ENCODE measurements at regions not wholly inside any gene's neighbourhood (a gene's known extent, or its start where the extent isn't known, plus 50 kb on each side); places are given as distances from the start of the nearest gene placed in this dataset.

GRCh38 chr5:74316064-74316603, 324.4 kb downstream of the ENC1 start:
- Histone ChIP-seq H2AFZ (ENCODE audit: low read depth, low read length) (no peak overlapping the region), H3K4me1 (ENCODE audit: insufficient read depth, low read length) (peaks cover 34% of the 10 kb centered on the region), H3K27me3 (ENCODE audit: insufficient read depth, low read length) (no peaks in the 10 kb centered on the region), H3K4me3 (ENCODE audit: low read length) (no peak overlapping the region), H3K36me3 (ENCODE audit: insufficient read depth, low read length) (no peaks in the 10 kb centered on the region), H3K9me3 (ENCODE audit: low read length) (no peaks in the 10 kb centered on the region)

GRCh38 chr5:74314906-74315305, 325.6 kb downstream of the ENC1 start:
- Histone ChIP-seq H3K9me3 (ENCODE audit: low read length) (no peaks in the 10 kb centered on the region), H3K4me1 (ENCODE audit: insufficient read depth, low read length) (peaks cover 35% of the 10 kb centered on the region), H2AFZ (ENCODE audit: low read depth, low read length) (no peak overlapping the region), H3K36me3 (ENCODE audit: insufficient read depth, low read length) (no peaks in the 10 kb centered on the region), H3K27me3 (ENCODE audit: insufficient read depth, low read length) (no peaks in the 10 kb centered on the region), H3K4me3 (ENCODE audit: low read length) (no peak overlapping the region)

GRCh38 chr5:74313896-74314295, 326.6 kb downstream of the ENC1 start:
- no peaks in the 10 kb centered on the region for H3K36me3 ChIP-seq (ENCODE audit: insufficient read depth, low read length)
- no peak overlapping the region for H2AFZ ChIP-seq (ENCODE audit: low read depth, low read length)
- H3K9me3 ChIP-seq (ENCODE audit: low read length): no peaks in the 10 kb centered on the region
- no peak overlapping the region for H3K4me3 ChIP-seq (ENCODE audit: low read length)
- no peaks in the 10 kb centered on the region for H3K27me3 ChIP-seq (ENCODE audit: insufficient read depth, low read length)
- H3K4me1 ChIP-seq (ENCODE audit: insufficient read depth, low read length): peaks cover 35% of the 10 kb centered on the region

DNA sequence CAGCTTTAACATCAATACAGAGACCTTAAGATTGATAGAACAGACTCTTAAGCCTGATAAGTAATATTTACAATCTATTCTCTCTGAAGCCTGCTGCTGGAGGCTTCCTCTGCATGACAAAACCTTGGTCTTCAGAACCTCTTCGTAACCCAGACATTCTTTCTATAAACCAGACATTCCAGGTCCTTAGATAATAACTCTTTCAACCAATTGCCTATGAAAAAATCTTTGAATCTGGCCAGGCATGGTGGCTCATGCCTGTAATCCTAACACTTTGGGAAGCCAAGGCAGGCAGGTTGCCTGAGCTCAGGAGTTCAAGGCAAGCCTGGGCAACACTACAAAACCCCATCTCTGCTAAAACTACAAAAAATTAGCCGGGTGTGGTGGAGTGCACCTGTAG, 327.8 kb downstream of the ENC1 start:
- H3K4me1 ChIP-seq (ENCODE audit: insufficient read depth, low read length): peaks cover 35% of the 10 kb centered on the region

DNA sequence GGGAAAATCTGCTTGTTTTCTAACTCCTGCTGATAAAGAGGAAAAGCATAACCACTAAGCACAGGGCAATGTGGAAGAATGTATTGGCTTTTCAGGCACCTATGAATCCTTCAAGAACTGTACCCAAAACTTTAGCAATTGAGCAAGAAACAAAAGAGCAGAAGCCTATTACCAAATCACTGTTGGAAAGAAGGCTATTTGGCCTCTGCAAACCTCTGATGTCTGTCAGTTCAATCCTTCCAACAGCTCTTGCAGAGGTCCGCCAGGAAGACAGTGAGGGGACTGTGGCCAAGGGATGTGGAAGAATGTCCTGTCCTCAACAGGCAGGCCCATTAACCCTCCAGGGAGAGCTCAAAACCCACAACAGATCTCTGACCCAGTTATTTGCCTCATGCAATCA, 328.6 kb downstream of the ENC1 start:
- peaks cover 35% of the 10 kb centered on the region for H3K4me1 ChIP-seq (ENCODE audit: insufficient read depth, low read length)
- H2AFZ ChIP-seq (ENCODE audit: low read depth, low read length): no peak overlapping the region
- H3K27me3 ChIP-seq (ENCODE audit: insufficient read depth, low read length): no peaks in the 10 kb centered on the region
- no peaks in the 10 kb centered on the region for H3K36me3 ChIP-seq (ENCODE audit: insufficient read depth, low read length)
- no peak overlapping the region for H3K4me3 ChIP-seq (ENCODE audit: low read length)
- H3K9me3 ChIP-seq (ENCODE audit: low read length): no peaks in the 10 kb centered on the region

More for the DNA sequence above, 327.8 kb downstream of the ENC1 start:
- no peaks in the 10 kb centered on the region for H3K27me3 ChIP-seq (ENCODE audit: insufficient read depth, low read length)
- H2AFZ ChIP-seq (ENCODE audit: low read depth, low read length): no peak overlapping the region
- no peaks in the 10 kb centered on the region for H3K36me3 ChIP-seq (ENCODE audit: insufficient read depth, low read length)
- H3K9me3 ChIP-seq (ENCODE audit: low read length): no peaks in the 10 kb centered on the region
- no peak overlapping the region for H3K4me3 ChIP-seq (ENCODE audit: low read length)

DNA sequence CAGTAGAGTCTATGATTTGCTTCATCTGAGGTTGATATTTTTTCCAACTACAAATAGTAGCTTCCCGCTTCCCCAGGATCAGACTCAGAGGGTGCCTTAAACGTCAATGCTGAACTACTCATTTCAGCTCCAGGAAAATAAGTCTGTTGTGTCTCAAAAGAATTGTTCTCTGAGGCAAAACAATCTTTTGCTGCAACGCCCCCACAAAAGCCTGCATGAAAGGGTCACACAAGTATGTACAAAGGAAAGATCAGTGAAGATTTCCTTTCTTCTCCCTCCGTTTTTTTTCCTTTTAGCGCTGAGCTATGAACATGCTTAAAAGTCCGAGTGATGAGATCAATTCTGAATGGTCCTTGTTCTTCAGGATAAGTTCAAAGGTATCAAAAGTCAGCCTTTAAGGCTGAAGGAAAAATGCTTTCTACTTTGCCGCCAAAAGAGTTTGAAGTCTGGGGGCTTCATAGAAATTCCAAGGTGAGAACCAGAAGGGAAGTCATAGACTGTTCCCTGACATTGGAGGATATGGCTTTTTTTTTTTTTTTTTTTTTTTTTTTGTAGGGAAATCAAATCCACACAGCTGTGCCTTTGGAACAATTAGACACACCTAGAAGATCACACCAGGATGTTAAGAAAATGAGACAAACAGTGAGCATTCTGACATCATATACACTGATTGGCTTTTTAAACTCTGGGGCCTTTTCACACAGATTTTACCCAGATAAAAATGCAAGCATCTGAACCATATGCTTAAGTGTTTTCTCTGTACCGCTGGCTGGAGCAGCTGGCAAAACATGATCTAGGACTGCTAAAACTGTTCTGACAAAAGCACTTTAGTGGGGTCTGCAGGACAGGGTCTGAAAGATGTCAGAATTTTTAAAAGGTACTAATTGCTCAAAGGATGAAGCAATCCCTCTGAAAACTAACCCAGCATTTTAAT, 329.3 kb downstream of the ENC1 start:
- Histone ChIP-seq H3K36me3 (ENCODE audit: insufficient read depth, low read length) (no peaks in the 10 kb centered on the region), H3K27me3 (ENCODE audit: insufficient read depth, low read length) (no peaks in the 10 kb centered on the region), H3K4me3 (ENCODE audit: low read length) (no peak overlapping the region), H3K4me1 (ENCODE audit: insufficient read depth, low read length) (peaks cover 30% of the 10 kb centered on the region), H3K9me3 (ENCODE audit: low read length) (no peaks in the 10 kb centered on the region), H2AFZ (ENCODE audit: low read depth, low read length) (no peak overlapping the region)

DNA sequence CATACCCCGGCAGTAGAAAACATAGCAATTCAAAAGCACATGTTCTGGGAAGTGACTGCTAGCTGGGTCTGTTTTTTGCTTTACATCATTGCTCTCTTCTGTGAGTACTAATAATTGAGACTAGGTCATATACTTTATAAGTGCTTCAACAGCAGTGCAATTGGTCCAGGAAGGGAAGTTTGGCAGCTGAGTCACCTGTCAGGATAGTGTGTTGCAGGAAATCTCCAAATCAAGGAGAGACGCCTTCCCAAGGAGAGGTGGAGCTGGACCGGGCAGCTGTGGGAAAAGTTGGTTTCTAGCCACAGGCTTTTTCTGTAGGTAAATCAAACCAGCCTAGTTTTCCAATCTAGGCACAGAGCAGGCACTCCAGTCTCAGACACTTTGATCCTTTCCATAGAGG, 330.1 kb downstream of the ENC1 start:
- Histone ChIP-seq H3K4me1 (ENCODE audit: insufficient read depth, low read length) (peaks cover 22% of the 10 kb centered on the region), H2AFZ (ENCODE audit: low read depth, low read length) (no peak overlapping the region), H3K27me3 (ENCODE audit: insufficient read depth, low read length) (no peaks in the 10 kb centered on the region), H3K4me3 (ENCODE audit: low read length) (no peak overlapping the region), H3K36me3 (ENCODE audit: insufficient read depth, low read length) (no peaks in the 10 kb centered on the region), H3K9me3 (ENCODE audit: low read length) (no peaks in the 10 kb centered on the region)

DNA sequence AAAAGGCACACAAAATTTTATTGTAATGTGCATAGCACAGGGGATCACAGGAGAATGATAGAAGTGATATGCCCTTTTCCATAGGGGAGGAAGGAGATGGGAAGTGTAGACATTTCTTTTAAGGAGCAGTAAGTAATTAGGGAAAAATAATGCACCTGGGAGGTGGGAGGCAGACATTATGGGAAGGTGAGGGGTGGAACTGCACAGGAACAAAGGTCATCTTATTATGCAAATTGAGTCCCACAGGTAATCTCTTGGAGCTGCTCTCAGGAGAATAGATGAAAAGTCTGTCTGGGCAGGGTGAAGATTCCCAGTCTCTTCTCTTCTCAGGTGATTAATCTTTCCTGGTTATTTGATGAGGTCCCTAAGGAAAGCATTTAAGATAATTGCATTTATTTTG, 331.5 kb downstream of the ENC1 start:
- no peak overlapping the region for H2AFZ ChIP-seq (ENCODE audit: low read depth, low read length)
- H3K4me3 ChIP-seq (ENCODE audit: low read length): no peak overlapping the region
- no peaks in the 10 kb centered on the region for H3K27me3 ChIP-seq (ENCODE audit: insufficient read depth, low read length)
- H3K9me3 ChIP-seq (ENCODE audit: low read length): no peaks in the 10 kb centered on the region
- H3K4me1 ChIP-seq (ENCODE audit: insufficient read depth, low read length): peaks cover 23% of the 10 kb centered on the region
- H3K36me3 ChIP-seq (ENCODE audit: insufficient read depth, low read length): no peaks in the 10 kb centered on the region

DNA sequence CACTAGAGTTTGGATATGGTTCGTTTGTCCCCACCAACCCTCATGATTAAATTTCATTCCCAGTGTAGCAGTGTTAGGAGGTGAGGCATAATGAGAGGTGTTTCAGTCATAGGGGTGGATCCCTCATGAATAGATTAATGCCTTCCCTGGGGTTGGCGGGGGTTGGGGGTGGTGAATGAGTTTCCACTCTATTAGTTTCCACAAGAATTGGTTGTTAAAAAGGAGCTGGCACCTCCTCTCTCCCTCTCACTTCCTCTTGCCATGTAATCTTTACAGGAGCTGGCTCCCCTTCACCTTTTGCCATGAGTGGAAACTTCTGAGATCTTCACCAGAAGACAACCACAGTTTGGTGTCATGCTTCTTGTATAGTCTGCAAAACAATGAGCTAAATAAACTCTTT, 333.7 kb downstream of the ENC1 start:
- Histone ChIP-seq H3K9me3 (ENCODE audit: low read length) (no peaks in the 10 kb centered on the region), H3K4me1 (ENCODE audit: insufficient read depth, low read length) (peaks cover 18% of the 10 kb centered on the region), H3K27me3 (ENCODE audit: insufficient read depth, low read length) (no peaks in the 10 kb centered on the region), H3K36me3 (ENCODE audit: insufficient read depth, low read length) (no peaks in the 10 kb centered on the region), H2AFZ (ENCODE audit: low read depth, low read length) (no peak overlapping the region), H3K4me3 (ENCODE audit: low read length) (no peak overlapping the region)

- Histone ChIP-seq H3K27me3 (ENCODE audit: insufficient read depth, low read length) (no peaks in the 10 kb centered on the region), H3K4me3 (ENCODE audit: low read length) (no peak overlapping the region), H3K9me3 (ENCODE audit: low read length) (no peaks in the 10 kb centered on the region), H2AFZ (ENCODE audit: low read depth, low read length) (no peak overlapping the region), H3K36me3 (ENCODE audit: insufficient read depth, low read length) (no peaks in the 10 kb centered on the region), H3K4me1 (ENCODE audit: insufficient read depth, low read length) (peaks cover 2% of the 10 kb centered on the region)
These were observed 336.0 kb downstream of the ENC1 start for GRCh38 chr5:74304536-74304935.

- Histone ChIP-seq H2AFZ (ENCODE audit: low read depth, low read length) (no peak overlapping the region), H3K4me1 (ENCODE audit: insufficient read depth, low read length) (peaks cover 2% of the 10 kb centered on the region), H3K36me3 (ENCODE audit: insufficient read depth, low read length) (no peaks in the 10 kb centered on the region), H3K4me3 (ENCODE audit: low read length) (no peak overlapping the region), H3K27me3 (ENCODE audit: insufficient read depth, low read length) (no peaks in the 10 kb centered on the region), H3K9me3 (ENCODE audit: low read length) (no peaks in the 10 kb centered on the region)
These were observed 336.9 kb downstream of the ENC1 start for GRCh38 chr5:74303578-74303977.

DNA sequence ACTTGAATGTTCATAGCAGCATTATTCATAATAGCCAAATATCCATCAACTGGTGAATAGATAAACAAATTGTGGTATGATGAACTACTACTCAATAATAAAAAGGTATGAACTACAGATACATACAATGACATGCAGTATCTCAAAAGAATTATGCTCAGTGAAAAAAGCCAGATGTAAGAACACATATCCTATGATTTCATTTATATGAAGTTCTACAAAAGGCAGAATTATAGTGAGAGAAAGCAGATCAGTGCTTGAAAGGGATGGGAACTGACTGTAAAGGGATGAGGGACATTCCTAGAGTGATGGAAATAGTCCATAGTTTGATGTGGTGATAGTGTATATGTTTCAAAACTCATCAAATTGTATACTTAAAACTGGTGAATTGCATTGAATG, 339.0 kb downstream of the ENC1 start:
- Histone ChIP-seq H3K36me3 (ENCODE audit: insufficient read depth, low read length) (no peaks in the 10 kb centered on the region), H3K27me3 (ENCODE audit: insufficient read depth, low read length) (no peaks in the 10 kb centered on the region), H2AFZ (ENCODE audit: low read depth, low read length) (no peak overlapping the region), H3K4me3 (ENCODE audit: low read length) (no peak overlapping the region), H3K4me1 (ENCODE audit: insufficient read depth, low read length) (peaks cover 2% of the 10 kb centered on the region), H3K9me3 (ENCODE audit: low read length) (no peaks in the 10 kb centered on the region)

DNA sequence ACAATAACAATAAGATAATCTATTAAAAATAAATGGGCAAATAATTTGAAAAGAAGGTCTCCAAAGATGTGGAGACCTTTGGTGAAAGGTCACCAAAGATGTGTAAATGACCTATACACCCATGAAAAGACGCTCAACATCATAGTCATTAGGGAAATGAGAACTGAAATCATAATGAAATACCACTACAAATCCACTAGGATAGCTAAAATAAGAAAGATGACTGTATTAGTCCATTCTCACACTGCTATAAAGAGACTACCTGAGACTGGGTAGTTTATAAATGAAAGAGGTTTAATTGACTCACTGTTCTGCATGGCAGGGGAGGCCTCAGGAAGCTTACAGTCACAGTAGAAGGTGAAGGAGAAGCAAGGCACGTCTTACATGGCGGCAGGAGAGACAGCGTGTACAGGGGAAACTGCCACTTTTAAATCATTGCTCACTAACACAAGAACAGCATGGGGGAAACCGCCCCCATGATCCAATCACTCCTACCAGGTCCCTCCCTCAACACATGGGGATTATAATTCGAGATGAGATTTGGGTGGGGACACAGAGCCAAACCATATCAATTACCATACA, 339.6 kb downstream of the ENC1 start:
- H3K4me1 ChIP-seq (ENCODE audit: insufficient read depth, low read length): peaks cover 2% of the 10 kb centered on the region
- no peak overlapping the region for H2AFZ ChIP-seq (ENCODE audit: low read depth, low read length)
- H3K4me3 ChIP-seq (ENCODE audit: low read length): no peak overlapping the region
- no peaks in the 10 kb centered on the region for H3K36me3 ChIP-seq (ENCODE audit: insufficient read depth, low read length)
- H3K9me3 ChIP-seq (ENCODE audit: low read length): no peaks in the 10 kb centered on the region
- no peaks in the 10 kb centered on the region for H3K27me3 ChIP-seq (ENCODE audit: insufficient read depth, low read length)

Measured in neuron (in vitro differentiated cells).